Testis (tissue), 2 donors: ENCODE measurements at regions not wholly inside any gene's neighbourhood (a gene's known extent, or its start where the extent isn't known, plus 50 kb on each side); places are given as distances from the start of the nearest gene placed in this dataset.

ENCODE experiments used
- DNase-seq: peaks from one replicate; pipeline ENCODE4 v3.0.0-alpha.2; 2019
- H3K27ac ChIP-seq, 2 donors: fragments of 200-600 bp; sonication (generic); one replicate each; pipeline ENCODE4 v1.5.1; 2019
- H3K27me3 ChIP-seq: fragments of 200-600 bp; sonication (generic); one replicate; pipeline ENCODE4 v1.5.1; 2019
- H3K36me3 ChIP-seq: fragments of 200-600 bp; sonication (generic); one replicate; pipeline ENCODE4 v1.5.1; 2017; ENCODE audit warnings: low read depth; ENCODE audit errors: missing control alignments
- H3K4me1 ChIP-seq: fragments of 200-600 bp; sonication (generic); one replicate; pipeline ENCODE4 v1.5.1; 2019
- H3K4me3 ChIP-seq, 2 donors: fragments of 200-600 bp; sonication (generic); one replicate each; pipeline ENCODE4 v1.5.1; 2017 to 2019
- H3K9me3 ChIP-seq: fragments of 200-600 bp; sonication (generic); one replicate; pipeline ENCODE4 v1.5.1; 2017
- POLR2A ChIP-seq: fragments of 450-650 bp; IDR thresholded peaks from one replicate; pipeline ENCODE4 v1.6.1; 2017; ENCODE audit warnings: antibody characterized with exemption, mild to moderate bottlenecking, moderate library complexity
- WGBS, 2 donors: methylation state at CpG; one replicate each; pipeline ENCODE4 v1.1.5; 2018; 5-methylcytosine and 5-hydroxymethylcytosine counted together
- intact Hi-C: fragments of 100-400 bp; cut with DNase I; formaldehyde crosslinking; loops from one replicate; pipeline ENCODE4 v1.15.1; 2023; ENCODE audit warnings: low total_unique reads
- TF ChIP-seq, protein P1 (sequence below), 3 experiments: fragments of 450-650 bp in 2 of 3; fragments of 200-600 bp in 1 of 3; sonication (generic) in 1 of 3; IDR thresholded peaks; one replicate each; pipeline ENCODE4 v1.5.1; 2016 to 2019; ENCODE audit warnings: antibody characterized with exemption in 3 of 3, mild to moderate bottlenecking in 2 of 3, moderate library complexity in 1 of 3

DNA sequence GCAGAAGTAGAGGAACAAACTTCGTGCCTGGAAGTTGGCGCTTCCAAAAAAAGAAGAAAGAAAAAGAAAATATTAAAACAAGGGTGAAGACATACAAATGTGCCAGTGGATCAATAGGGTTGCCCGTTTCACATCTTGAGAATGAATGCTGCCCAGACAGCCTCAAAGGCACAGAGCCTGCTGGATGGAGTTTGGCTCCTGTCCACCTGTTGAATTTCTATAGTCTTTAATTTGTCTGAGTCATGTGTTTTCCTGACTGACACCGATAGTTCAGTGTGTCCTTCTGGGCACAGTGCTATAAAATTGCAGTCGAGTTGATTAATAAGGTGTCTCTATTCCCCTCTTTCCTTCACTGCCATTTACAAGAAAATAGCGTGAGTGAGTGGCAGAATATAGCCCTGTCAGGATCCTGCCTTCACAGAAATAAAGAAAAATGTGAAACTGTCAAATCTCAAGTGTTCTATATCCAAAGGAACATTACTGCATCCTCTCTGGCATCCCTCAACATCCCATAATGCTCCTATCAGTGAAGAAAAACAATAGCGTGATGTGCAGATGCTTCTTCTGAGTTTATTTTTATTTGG is 471.3 kb upstream of the AUTS2 start:
- Histone ChIP-seq H3K9me3 (no peaks in the 10 kb centered on the region), H3K4me1 (no peaks in the 10 kb centered on the region), H3K4me3 (no peak overlapping the region), H3K36me3 (no peaks in the 10 kb centered on the region), H3K27ac (no peak overlapping the region), H3K27me3 (no peaks in the 10 kb centered on the region)
- TF ChIP-seq POLR2A: no peak
- TF ChIP-seq, protein P1, sequence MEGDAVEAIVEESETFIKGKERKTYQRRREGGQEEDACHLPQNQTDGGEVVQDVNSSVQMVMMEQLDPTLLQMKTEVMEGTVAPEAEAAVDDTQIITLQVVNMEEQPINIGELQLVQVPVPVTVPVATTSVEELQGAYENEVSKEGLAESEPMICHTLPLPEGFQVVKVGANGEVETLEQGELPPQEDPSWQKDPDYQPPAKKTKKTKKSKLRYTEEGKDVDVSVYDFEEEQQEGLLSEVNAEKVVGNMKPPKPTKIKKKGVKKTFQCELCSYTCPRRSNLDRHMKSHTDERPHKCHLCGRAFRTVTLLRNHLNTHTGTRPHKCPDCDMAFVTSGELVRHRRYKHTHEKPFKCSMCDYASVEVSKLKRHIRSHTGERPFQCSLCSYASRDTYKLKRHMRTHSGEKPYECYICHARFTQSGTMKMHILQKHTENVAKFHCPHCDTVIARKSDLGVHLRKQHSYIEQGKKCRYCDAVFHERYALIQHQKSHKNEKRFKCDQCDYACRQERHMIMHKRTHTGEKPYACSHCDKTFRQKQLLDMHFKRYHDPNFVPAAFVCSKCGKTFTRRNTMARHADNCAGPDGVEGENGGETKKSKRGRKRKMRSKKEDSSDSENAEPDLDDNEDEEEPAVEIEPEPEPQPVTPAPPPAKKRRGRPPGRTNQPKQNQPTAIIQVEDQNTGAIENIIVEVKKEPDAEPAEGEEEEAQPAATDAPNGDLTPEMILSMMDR (IDR thresholded peaks at IDR 0.05): no peak
- DNase-seq: no peak
- WGBS, 2 donors: 81 to 90% methylated on average over 7 of the region's 7 CpGs
- intact Hi-C loops: no loop called here

DNA sequence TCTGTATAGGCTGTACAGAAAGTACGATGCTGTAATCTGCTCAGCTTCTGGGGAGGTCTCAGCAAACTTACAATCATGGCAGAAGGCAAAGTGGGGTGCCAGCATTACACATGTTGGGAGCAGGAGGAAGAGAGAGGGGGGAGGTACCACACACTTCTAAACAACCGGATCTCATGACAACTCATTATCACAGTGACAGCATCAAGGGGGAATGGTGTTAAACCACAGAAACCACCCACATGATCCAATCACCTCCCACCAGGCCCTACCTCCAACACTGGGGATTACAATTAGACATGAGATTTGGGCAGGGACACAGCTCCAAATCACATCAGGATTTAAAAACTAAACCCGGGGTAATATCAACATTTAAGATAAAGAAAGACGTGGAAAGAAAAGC is 468.8 kb upstream of the AUTS2 start:
- Histone ChIP-seq H3K4me1 (no peaks in the 10 kb centered on the region), H3K27me3 (no peaks in the 10 kb centered on the region), H3K4me3 (no peak overlapping the region), H3K9me3 (no peaks in the 10 kb centered on the region), H3K36me3 (no peaks in the 10 kb centered on the region), H3K27ac (no peak overlapping the region)
- no peak for DNase-seq
- WGBS, 2 donors: 65 to 75% methylated on average over 4 of the region's 4 CpGs
- intact Hi-C loops: no loop called here
- no peak for TF ChIP-seq POLR2A
- TF ChIP-seq, protein P1 (IDR thresholded peaks at IDR 0.05): no peak

DNA sequence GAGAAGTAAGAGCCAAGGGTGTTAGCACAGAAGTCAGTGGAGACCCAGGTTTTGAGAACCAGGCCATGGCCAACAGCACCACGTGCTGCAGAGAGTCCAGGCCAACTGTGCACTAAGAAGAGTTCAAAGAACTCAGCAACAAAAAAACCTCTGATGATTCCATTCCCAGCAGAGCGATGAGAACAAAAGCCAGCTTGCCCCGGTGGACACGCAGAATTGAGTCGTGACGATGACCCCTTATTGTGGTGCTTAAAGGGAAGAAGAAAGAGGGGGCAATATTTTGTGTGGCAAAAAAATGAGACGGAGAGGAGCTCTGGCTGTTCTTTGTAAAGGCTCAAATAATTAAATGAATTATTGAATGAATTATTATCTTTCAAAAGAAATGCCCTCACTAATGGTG is 468.3 kb upstream of the AUTS2 start:
- 66 to 76% methylated on average over 7 of the region's 7 CpGs for WGBS, 2 donors
- H3K27ac ChIP-seq: no peak overlapping the region
- no peak for DNase-seq
- H3K27me3 ChIP-seq: no peaks in the 10 kb centered on the region
- no peak for TF ChIP-seq POLR2A
- TF ChIP-seq, protein P1 (IDR thresholded peaks at IDR 0.05): no peak
- H3K36me3 ChIP-seq: no peaks in the 10 kb centered on the region
- no peaks in the 10 kb centered on the region for H3K4me1 ChIP-seq
- no peak overlapping the region for H3K4me3 ChIP-seq
- intact Hi-C loops: no loop called here
- no peaks in the 10 kb centered on the region for H3K9me3 ChIP-seq

DNA sequence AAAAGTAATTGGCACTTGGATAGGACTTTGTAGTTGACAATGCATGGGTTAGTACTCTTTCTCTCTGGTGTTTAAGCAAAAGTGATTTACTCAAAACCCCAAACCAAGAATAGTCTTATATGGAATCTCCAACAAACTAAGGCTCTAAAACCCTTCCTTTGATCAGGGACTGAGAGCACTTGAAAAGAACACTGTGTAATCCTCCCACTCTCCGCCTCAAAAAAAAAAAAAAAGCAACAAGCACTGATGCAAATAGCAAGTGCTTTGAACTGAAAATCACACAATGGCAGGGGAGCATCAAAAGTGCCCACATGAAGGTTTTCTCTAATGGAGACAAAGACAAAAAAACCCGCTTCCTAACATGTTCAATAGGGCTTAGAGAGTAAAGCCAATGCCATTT is 467.9 kb upstream of the AUTS2 start:
- Histone ChIP-seq H3K4me3 (no peak overlapping the region), H3K27me3 (no peaks in the 10 kb centered on the region), H3K9me3 (no peaks in the 10 kb centered on the region), H3K4me1 (no peaks in the 10 kb centered on the region), H3K27ac (no peak overlapping the region), H3K36me3 (no peaks in the 10 kb centered on the region)
- no peak for DNase-seq
- WGBS, 2 donors: 69 to 85% methylated on average over 2 of the region's 2 CpGs
- no peak for TF ChIP-seq POLR2A
- TF ChIP-seq, protein P1 (IDR thresholded peaks at IDR 0.05): no peak
- intact Hi-C loops: no loop called here

DNA sequence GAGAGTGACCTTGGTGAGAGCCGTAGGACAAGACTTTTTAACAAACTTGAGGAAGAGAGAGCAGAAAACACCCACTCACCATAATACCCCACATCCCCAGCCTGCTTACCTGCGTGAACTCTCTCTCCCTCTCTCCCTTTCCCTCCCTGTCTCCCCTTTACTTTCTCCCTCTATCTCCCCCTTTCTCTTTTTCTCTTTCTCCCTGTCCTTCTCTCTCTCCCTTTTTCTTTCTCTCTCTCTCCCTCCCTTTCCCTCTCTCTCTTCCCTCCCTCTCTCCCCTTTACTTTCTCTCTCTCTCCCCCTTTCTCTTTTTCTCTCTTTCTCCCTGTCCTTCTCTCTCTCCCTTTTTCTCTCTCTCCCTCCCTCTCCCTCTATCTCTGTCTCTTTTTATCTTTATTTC is 464.0 kb upstream of the AUTS2 start:
- no peaks in the 10 kb centered on the region for H3K4me1 ChIP-seq
- no peak overlapping the region for H3K4me3 ChIP-seq
- 56 to 76% methylated on average over 2 of the region's 2 CpGs for WGBS, 2 donors
- no peaks in the 10 kb centered on the region for H3K27me3 ChIP-seq
- TF ChIP-seq, protein P1 (IDR thresholded peaks at IDR 0.05): no peak
- no peak for TF ChIP-seq POLR2A
- DNase-seq: no peak
- H3K27ac ChIP-seq: no peak overlapping the region
- H3K36me3 ChIP-seq: no peaks in the 10 kb centered on the region
- H3K9me3 ChIP-seq: no peaks in the 10 kb centered on the region
- intact Hi-C loops: no loop called here
